GM12875 (cell line): ENCODE measurements at regions not wholly inside any gene's neighbourhood (a gene's known extent, or its start where the extent isn't known, plus 50 kb on each side); places are given as distances from the start of the nearest gene placed in this dataset.

Experiments used
- H3K4me3 ChIP-seq: one replicate; pipeline ENCODE4 v1.5.1; 2011; ENCODE audit warnings: low read depth, low read length, control low read depth
- TF ChIP-seq, protein P1 (sequence below): IDR thresholded peaks from 2 replicates; pipeline ENCODE4 v1.5.1; 2011; ENCODE audit warnings: low read depth, mild to moderate bottlenecking, control low read depth, inconsistent platforms, low read length, moderate library complexity, borderline replicate concordance; ENCODE audit not compliant: insufficient read depth

- no peak overlapping the region for H3K4me3 ChIP-seq
- TF ChIP-seq, protein P1, sequence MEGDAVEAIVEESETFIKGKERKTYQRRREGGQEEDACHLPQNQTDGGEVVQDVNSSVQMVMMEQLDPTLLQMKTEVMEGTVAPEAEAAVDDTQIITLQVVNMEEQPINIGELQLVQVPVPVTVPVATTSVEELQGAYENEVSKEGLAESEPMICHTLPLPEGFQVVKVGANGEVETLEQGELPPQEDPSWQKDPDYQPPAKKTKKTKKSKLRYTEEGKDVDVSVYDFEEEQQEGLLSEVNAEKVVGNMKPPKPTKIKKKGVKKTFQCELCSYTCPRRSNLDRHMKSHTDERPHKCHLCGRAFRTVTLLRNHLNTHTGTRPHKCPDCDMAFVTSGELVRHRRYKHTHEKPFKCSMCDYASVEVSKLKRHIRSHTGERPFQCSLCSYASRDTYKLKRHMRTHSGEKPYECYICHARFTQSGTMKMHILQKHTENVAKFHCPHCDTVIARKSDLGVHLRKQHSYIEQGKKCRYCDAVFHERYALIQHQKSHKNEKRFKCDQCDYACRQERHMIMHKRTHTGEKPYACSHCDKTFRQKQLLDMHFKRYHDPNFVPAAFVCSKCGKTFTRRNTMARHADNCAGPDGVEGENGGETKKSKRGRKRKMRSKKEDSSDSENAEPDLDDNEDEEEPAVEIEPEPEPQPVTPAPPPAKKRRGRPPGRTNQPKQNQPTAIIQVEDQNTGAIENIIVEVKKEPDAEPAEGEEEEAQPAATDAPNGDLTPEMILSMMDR = no peak
These were observed 632.2 kb downstream of the TLR4 start for GRCh38 chr9:118336250-118336942.

DNA sequence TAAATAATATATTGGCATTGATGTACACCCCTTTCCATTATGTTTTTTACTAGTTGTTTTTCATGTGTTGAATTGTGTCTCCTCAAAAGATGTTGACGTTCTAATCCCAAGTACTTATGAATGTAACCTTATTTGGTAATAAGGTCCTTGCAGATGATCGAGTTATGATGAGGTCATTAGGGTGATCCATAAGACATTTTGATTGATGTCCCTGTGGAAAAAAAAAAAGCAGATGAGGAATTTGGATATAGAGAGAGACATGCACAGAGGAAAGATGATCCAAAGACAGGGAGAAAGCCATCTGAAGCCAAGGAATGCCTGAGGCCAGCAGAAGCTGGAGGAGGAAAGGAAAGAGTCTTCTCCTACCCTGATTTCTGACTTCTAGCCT, 632.7 kb downstream of the TLR4 start:
- no peak overlapping the region for H3K4me3 ChIP-seq
- TF ChIP-seq, protein P1 = no peak

DNA sequence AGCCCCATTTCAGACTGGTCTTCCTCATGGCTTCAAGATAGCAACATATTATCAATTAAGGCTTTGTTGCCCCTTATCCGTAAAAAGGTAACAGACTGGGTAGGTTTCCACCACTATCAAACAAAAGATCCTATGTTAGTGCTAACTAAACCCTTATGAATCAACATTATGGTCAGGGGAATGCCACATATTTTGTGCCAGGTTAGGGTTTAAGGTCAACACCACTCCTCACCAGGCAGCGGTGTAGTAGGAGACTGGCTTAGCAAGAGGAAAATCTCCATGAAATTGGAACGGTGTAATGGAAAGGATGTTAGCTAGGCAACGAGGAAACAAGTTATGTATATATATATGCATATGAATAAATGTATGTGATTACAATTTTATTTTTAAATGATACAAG, 655.8 kb downstream of the TLR4 start:
- no peak overlapping the region for H3K4me3 ChIP-seq
- TF ChIP-seq, protein P1 = no peak

- no peak overlapping the region for H3K4me3 ChIP-seq
- TF ChIP-seq, protein P1 = no peak
These were observed 657.9 kb downstream of the TLR4 start for GRCh38 chr9:118362123-118362522.

- H3K4me3 ChIP-seq = no peak overlapping the region
- TF ChIP-seq, protein P1 = no peak
These were observed 658.4 kb downstream of the TLR4 start for GRCh38 chr9:118362596-118362995.

- H3K4me3 ChIP-seq = no peak overlapping the region
- TF ChIP-seq, protein P1 = no peak
These were observed 660.3 kb downstream of the TLR4 start for GRCh38 chr9:118364266-118365106.

DNA sequence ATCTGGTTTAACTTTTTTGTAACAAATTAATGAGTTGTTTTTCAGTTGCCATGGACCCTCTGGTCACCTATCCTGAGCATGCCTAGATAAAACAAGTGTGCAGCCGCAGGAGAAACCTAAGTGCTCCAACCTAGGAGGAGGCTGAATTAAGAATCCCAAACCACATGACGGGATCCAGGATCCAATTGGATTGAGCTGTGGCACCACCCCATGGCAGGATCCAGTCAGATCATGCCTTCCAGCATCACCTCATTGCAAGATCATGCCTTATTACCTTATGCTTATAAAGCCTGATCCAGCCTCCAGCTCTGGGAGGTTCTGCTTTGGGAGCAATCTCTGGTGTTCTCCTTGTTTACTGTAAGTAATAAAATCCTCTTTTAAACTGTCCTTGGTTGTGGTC, 662.0 kb downstream of the TLR4 start:
- no peak overlapping the region for H3K4me3 ChIP-seq
- TF ChIP-seq, protein P1 = no peak
